Hypothalamus (tissue), 51 donors: ENCODE measurements at regions not wholly inside any gene's neighbourhood (a gene's known extent, or its start where the extent isn't known, plus 50 kb on each side); places are given as distances from the start of the nearest gene placed in this dataset.

Experiments
- DNase-seq, 51 donors: peaks; one replicate each; lab custom pipeline; 2025; lab: John Stamatoyannopoulos, UW

GRCh38 chr3:28868897-28869296 is 412.0 kb upstream of the RBMS3 start:
- no peak for DNase-seq

- no peak for DNase-seq
Measured at GRCh38 chr3:28877912-28878311, 403.0 kb upstream of the RBMS3 start.

GRCh38 chr3:28890373-28890772 is 390.5 kb upstream of the RBMS3 start:
- no peak for DNase-seq

GRCh38 chr3:28891485-28891884 is 389.4 kb upstream of the RBMS3 start:
- DNase-seq = no peak

- no peak for DNase-seq
Measured at GRCh38 chr3:28900301-28900700, 380.6 kb upstream of the RBMS3 start.

GRCh38 chr3:28901018-28901417 is 379.9 kb upstream of the RBMS3 start:
- no peak for DNase-seq

- no peak for DNase-seq
Measured at GRCh38 chr3:28903171-28903601, 377.7 kb upstream of the RBMS3 start.

- no peak for DNase-seq
Measured at GRCh38 chr3:28905798-28906197, 375.1 kb upstream of the RBMS3 start.

GRCh38 chr3:28906561-28907310 is 374.1 kb upstream of the RBMS3 start:
- no peak for DNase-seq

- DNase-seq = no peak
Measured at GRCh38 chr3:28907616-28908015, 373.3 kb upstream of the RBMS3 start.

- DNase-seq = no peak
Measured at GRCh38 chr3:28912120-28912885, 368.6 kb upstream of the RBMS3 start.

- peak in 3 of 51 donors; percentile 0 to 47 (median 1) for DNase-seq
Measured at GRCh38 chr3:28915741-28916500, 364.9 kb upstream of the RBMS3 start.

- DNase-seq = peak in 46 of 51 donors; percentile 1 to 80 (median 42)
Measured at GRCh38 chr3:28916713-28917499, 364.0 kb upstream of the RBMS3 start.

- no peak for DNase-seq
Measured at GRCh38 chr3:28917895-28918475, 362.9 kb upstream of the RBMS3 start.

- DNase-seq = no peak
Measured at GRCh38 chr3:28922376-28922775, 358.5 kb upstream of the RBMS3 start.

- no peak for DNase-seq
Measured at GRCh38 chr3:28923994-28924393, 356.9 kb upstream of the RBMS3 start.

- no peak for DNase-seq
Measured at GRCh38 chr3:28924744-28925360, 356.0 kb upstream of the RBMS3 start.

- no peak for DNase-seq
Measured at GRCh38 chr3:28933337-28933736, 347.5 kb upstream of the RBMS3 start.

- no peak for DNase-seq
Measured at GRCh38 chr3:28934126-28934813, 346.6 kb upstream of the RBMS3 start.
